NT2/D1 (cell line): ENCODE measurements at regions not wholly inside any gene's neighbourhood (a gene's known extent, or its start where the extent isn't known, plus 50 kb on each side); places are given as distances from the start of the nearest gene placed in this dataset.
"Not testable (repeated sequence)": the region's sequence is repeated elsewhere in the genome, so short reads cannot be mapped to it uniquely, and the experiment has no call there.

ENCODE experiments used
- SUZ12 ChIP-seq: IDR thresholded peaks from 2 replicates; pipeline ENCODE4 v1.6.1; 2011; ENCODE audit not compliant: insufficient read length, insufficient read depth; ENCODE audit errors: extremely low read depth
- YY1 ChIP-seq: IDR thresholded peaks from 2 replicates; pipeline ENCODE4 v1.6.1; 2011; ENCODE audit not compliant: insufficient read length, insufficient read depth
- ZNF274 ChIP-seq: IDR thresholded peaks from 2 replicates; pipeline ENCODE4 v1.6.1; 2011; ENCODE audit warnings: mild to moderate bottlenecking, low read depth, low read length

- TF ChIP-seq YY1, SUZ12, ZNF274: not testable (repeated sequence)
Measured at GRCh38 chr1:120598331-120598951, 125.3 kb upstream of the NBPF26 start.
